Calu3 (cell line): ENCODE measurements at regions not wholly inside any gene's neighbourhood (a gene's known extent, or its start where the extent isn't known, plus 50 kb on each side); places are given as distances from the start of the nearest gene placed in this dataset.

Source experiments
- BruUV-seq: library from RNA; stranded (reverse); fragments of 400-500 nt; replicated peaks from 2 replicates; lab custom pipeline; 2021; lab: Mats Ljungman, UMichigan
- CTCF ChIA-PET: fragments of 300-600 bp; sonication (Branson Sonifier 250); formaldehyde crosslinking; loops from one replicate; lab custom pipeline; 2022; ENCODE audit warnings: antibody characterized with exemption; lab: Charles Lee
- DNase-seq: peaks from one replicate; pipeline ENCODE4 v3.0.0; 2022
- H3K27ac Mint-ChIP-seq: one replicate; pipeline ENCODE4 v1.8.0; 2022; ENCODE audit warnings: mixed read lengths; ENCODE audit not compliant: unreplicated experiment
- H3K27me3 Mint-ChIP-seq: one replicate; pipeline ENCODE4 v1.8.0; 2022; ENCODE audit warnings: mixed read lengths; ENCODE audit not compliant: unreplicated experiment
- H3K36me3 Mint-ChIP-seq: one replicate; pipeline ENCODE4 v1.8.0; 2022; ENCODE audit warnings: mild to moderate bottlenecking, moderate library complexity, mixed read lengths; ENCODE audit not compliant: insufficient read depth, unreplicated experiment
- H3K4me1 Mint-ChIP-seq: one replicate; pipeline ENCODE4 v1.8.0; 2022; ENCODE audit warnings: mild to moderate bottlenecking, low read depth, mixed read lengths; ENCODE audit not compliant: unreplicated experiment
- H3K4me3 Mint-ChIP-seq: one replicate; pipeline ENCODE4 v1.8.0; 2022; ENCODE audit warnings: mild to moderate bottlenecking, low read depth, moderate library complexity, mixed read lengths; ENCODE audit not compliant: unreplicated experiment
- H3K9me3 Mint-ChIP-seq: one replicate; pipeline ENCODE4 v1.8.0; 2022; ENCODE audit warnings: low read depth, mixed read lengths; ENCODE audit not compliant: unreplicated experiment
- intact Hi-C: fragments of 100-400 bp; cut with micrococcal nuclease; formaldehyde crosslinking; loops from one replicate; pipeline ENCODE4 v1.10.0; 2022; ENCODE audit not compliant: unreplicated experiment
- TF ChIP-seq, protein P1 (sequence below): fragments of 200-600 bp; IDR thresholded peaks from one replicate; pipeline ENCODE4 v1.8.0; 2022; ENCODE audit warnings: antibody characterized with exemption; ENCODE audit not compliant: unreplicated experiment

DNA sequence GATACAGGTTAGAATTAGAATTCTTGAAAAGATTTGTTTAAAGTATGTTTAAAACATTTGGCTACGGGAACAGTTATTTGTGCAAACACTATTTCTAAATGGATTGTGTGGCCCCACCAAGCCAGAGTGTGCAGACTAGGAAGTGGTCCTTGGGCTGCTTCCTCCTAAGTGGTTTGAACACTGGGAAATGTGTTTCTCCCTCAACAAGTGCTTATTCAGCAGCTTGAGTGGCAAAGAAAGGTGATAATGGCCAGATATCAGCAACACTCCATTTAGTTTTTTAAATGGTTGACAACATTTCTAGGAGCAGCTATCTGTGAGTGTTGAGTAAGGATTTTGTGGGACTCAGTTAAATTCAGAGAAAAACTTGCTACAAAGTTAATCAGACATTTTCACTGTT, 141.4 kb upstream of the LNX1 start:
- no peaks in the 10 kb centered on the region for H3K9me3 Mint-ChIP-seq
- TF ChIP-seq, protein P1, sequence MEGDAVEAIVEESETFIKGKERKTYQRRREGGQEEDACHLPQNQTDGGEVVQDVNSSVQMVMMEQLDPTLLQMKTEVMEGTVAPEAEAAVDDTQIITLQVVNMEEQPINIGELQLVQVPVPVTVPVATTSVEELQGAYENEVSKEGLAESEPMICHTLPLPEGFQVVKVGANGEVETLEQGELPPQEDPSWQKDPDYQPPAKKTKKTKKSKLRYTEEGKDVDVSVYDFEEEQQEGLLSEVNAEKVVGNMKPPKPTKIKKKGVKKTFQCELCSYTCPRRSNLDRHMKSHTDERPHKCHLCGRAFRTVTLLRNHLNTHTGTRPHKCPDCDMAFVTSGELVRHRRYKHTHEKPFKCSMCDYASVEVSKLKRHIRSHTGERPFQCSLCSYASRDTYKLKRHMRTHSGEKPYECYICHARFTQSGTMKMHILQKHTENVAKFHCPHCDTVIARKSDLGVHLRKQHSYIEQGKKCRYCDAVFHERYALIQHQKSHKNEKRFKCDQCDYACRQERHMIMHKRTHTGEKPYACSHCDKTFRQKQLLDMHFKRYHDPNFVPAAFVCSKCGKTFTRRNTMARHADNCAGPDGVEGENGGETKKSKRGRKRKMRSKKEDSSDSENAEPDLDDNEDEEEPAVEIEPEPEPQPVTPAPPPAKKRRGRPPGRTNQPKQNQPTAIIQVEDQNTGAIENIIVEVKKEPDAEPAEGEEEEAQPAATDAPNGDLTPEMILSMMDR: no peak
- H3K27me3 Mint-ChIP-seq: peaks cover 8% of the 10 kb centered on the region
- no peak overlapping the region for H3K4me3 Mint-ChIP-seq
- intact Hi-C loops: no loop called here
- CTCF ChIA-PET: no interaction called here
- no peaks in the 10 kb centered on the region for H3K4me1 Mint-ChIP-seq
- H3K36me3 Mint-ChIP-seq: no peaks in the 10 kb centered on the region
- no peak overlapping the region for H3K27ac Mint-ChIP-seq
- no peak for DNase-seq
- BruUV-seq: no TSS peak

DNA sequence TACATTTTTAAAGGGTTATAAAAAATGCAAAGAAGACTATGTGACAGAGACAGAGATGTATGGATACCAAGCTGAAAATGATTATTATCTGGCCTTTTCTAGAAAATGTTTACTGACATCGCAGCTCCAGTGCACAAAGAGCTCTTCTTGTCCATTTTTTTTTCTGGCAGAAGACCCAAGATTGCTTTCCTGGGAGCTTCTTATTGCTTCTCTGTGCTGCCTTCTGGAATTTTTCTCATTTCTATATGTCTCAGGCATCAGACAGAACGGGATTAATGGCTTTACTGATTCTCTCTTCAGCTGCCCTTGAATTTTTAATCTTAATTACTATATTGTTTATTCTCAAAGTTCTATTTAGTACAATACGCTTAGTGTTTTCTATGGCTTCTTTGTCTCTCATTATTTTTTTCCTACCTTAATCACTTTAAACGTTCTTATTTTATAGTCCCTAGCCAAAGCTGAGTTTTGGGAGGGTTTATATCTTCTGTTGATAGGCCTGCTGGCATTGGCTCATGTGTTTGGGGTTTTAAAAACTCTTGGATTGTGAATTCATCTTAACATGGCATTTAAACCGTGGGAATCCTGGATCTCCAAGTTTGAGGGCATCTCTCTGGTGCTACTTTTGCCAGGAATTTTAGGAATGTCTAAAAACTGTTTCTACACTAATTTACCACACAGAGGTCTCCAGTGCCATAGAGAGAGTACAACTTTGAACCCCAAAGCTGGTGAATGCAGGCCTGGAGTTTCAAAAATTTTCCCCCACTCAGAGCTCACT, 138.9 kb upstream of the LNX1 start:
- Mint-ChIP-seq H3K9me3 (no peaks in the 10 kb centered on the region), H3K36me3 (no peaks in the 10 kb centered on the region), H3K4me3 (no peak overlapping the region), H3K4me1 (no peaks in the 10 kb centered on the region), H3K27me3 (peaks cover under 1% of the 10 kb centered on the region), H3K27ac (no peak overlapping the region)
- no peak for DNase-seq
- intact Hi-C loops: no loop called here
- BruUV-seq: no TSS peak
- CTCF ChIA-PET: no interaction called here
- TF ChIP-seq, protein P1: no peak

DNA sequence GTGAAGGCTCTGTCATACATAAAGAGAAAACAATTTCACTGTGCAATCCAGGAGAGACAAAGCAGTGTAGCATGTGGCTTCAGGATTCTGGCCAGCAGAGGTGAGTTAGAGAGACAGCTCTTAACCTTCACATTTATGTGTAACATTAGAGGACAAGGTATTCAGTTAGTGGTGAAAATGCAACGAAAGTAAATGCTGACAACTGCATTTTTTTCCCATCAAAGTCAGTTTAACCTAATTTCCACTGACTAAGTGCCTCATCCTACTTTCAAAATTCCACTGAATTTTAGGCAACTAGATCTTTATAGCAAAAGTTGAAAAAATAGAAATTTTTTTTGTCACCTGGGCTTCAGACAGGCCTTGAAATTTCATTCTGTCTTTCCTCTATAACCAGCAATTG, 130.8 kb upstream of the LNX1 start:
- no peak overlapping the region for H3K4me3 Mint-ChIP-seq
- H3K4me1 Mint-ChIP-seq: no peaks in the 10 kb centered on the region
- H3K27ac Mint-ChIP-seq: no peak overlapping the region
- TF ChIP-seq, protein P1: no peak
- BruUV-seq: no TSS peak
- peaks cover 60% of the 10 kb centered on the region for H3K27me3 Mint-ChIP-seq
- no peak for DNase-seq
- H3K36me3 Mint-ChIP-seq: no peaks in the 10 kb centered on the region
- CTCF ChIA-PET: no interaction called here
- H3K9me3 Mint-ChIP-seq: no peaks in the 10 kb centered on the region
- intact Hi-C loops: no loop called here

DNA sequence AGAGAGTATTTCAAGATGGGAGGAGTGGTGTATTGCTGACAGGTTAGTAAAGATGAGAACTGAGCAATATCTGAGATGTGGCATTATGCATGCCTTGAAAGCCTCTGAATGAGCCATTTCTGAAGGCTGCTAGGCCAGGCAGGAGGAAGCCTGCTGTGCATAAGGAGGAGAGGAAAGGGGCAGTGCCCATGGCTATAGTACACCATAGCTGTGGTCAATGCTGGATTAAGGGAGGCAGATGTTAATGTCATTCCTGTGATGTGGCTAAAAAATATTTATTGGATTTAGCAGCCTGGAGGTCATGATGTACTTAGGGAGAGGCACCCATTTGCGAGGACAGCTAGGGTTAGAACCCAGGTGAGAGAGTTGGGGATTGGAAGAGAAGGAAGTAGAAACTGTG, 130.0 kb upstream of the LNX1 start:
- Mint-ChIP-seq H3K9me3 (no peaks in the 10 kb centered on the region), H3K4me1 (no peaks in the 10 kb centered on the region), H3K36me3 (no peaks in the 10 kb centered on the region), H3K4me3 (no peak overlapping the region), H3K27me3 (peaks cover 69% of the 10 kb centered on the region), H3K27ac (no peak overlapping the region)
- no peak for DNase-seq
- TF ChIP-seq, protein P1: no peak
- BruUV-seq: no TSS peak
- CTCF ChIA-PET: no interaction called here
- intact Hi-C loops: no loop called here
